NCI-H748 treated with DMSO at 0.1 percent for 48 hours (cell line): ENCODE measurements at regions not wholly inside any gene's neighbourhood (a gene's known extent, or its start where the extent isn't known, plus 50 kb on each side); places are given as distances from the start of the nearest gene placed in this dataset.
"Not testable (repeated sequence)": the region's sequence is repeated elsewhere in the genome, so short reads cannot be mapped to it uniquely, and the experiment has no call there.

Experiments used
- DNase-seq: peaks from one replicate; lab custom pipeline; 2025; lab: John Stamatoyannopoulos, UW

GRCh38 chrX:139026811-139027210 is 315.3 kb upstream of the FGF13 start:
- DNase-seq: no peak

- no peak for DNase-seq
These were observed 314.9 kb upstream of the FGF13 start for GRCh38 chrX:139026406-139026805.

- DNase-seq: no peak
These were observed 314.3 kb upstream of the FGF13 start for GRCh38 chrX:139025816-139026215.

GRCh38 chrX:139023531-139023930 is 312.0 kb upstream of the FGF13 start:
- no peak for DNase-seq

- DNase-seq: no peak
These were observed 309.3 kb upstream of the FGF13 start for GRCh38 chrX:139020801-139021200.

- no peak for DNase-seq
These were observed 306.9 kb upstream of the FGF13 start for GRCh38 chrX:139018436-139018835.

GRCh38 chrX:139015627-139016026 is 304.1 kb upstream of the FGF13 start:
- DNase-seq: no peak

GRCh38 chrX:139008185-139008584 is 296.7 kb upstream of the FGF13 start:
- no peak for DNase-seq

- DNase-seq: not testable (repeated sequence)
These were observed 292.5 kb upstream of the FGF13 start for GRCh38 chrX:139003856-139004527.

- DNase-seq: no peak
These were observed 290.8 kb upstream of the FGF13 start for GRCh38 chrX:139002319-139002718.

GRCh38 chrX:138996268-138996667 is 284.8 kb upstream of the FGF13 start:
- DNase-seq: no peak

GRCh38 chrX:138995458-138995857 is 283.9 kb upstream of the FGF13 start:
- no peak for DNase-seq

- DNase-seq: not testable (repeated sequence)
These were observed 278.9 kb upstream of the FGF13 start for GRCh38 chrX:138990425-138990824.

GRCh38 chrX:138986866-138987265 is 275.3 kb upstream of the FGF13 start:
- DNase-seq: no peak

GRCh38 chrX:138986235-138986634 is 274.7 kb upstream of the FGF13 start:
- no peak for DNase-seq

GRCh38 chrX:138982365-138982764 is 270.8 kb upstream of the FGF13 start:
- no peak for DNase-seq

- DNase-seq: no peak
These were observed 253.0 kb upstream of the FGF13 start for GRCh38 chrX:138964501-138964900.

- DNase-seq: not testable (repeated sequence)
These were observed 250.9 kb upstream of the FGF13 start for GRCh38 chrX:138962419-138962818.

- DNase-seq: no peak
These were observed 243.5 kb upstream of the FGF13 start for GRCh38 chrX:138954976-138955375.

GRCh38 chrX:138946926-138947325 is 235.4 kb upstream of the FGF13 start:
- DNase-seq: no peak

- no peak for DNase-seq
These were observed 233.7 kb upstream of the FGF13 start for GRCh38 chrX:138945219-138945618.

- DNase-seq: no peak
These were observed 227.5 kb upstream of the FGF13 start for GRCh38 chrX:138939038-138939437.

- DNase-seq: no peak
These were observed 226.5 kb upstream of the FGF13 start for GRCh38 chrX:138938003-138938402.

GRCh38 chrX:138931212-138931611 is 219.7 kb upstream of the FGF13 start:
- no peak for DNase-seq
